K562 (cell line): ENCODE measurements at regions not wholly inside any gene's neighbourhood (a gene's known extent, or its start where the extent isn't known, plus 50 kb on each side); places are given as distances from the start of the nearest gene placed in this dataset.

Source experiments
- KDM5B ChIP-seq: fragments of 200-600 bp; sonication (generic); IDR thresholded peaks from 2 replicates; pipeline ENCODE4 v1.6.1; 2012; ENCODE audit warnings: low read depth, mild to moderate bottlenecking, moderate library complexity, low read length, control low read depth, inconsistent platforms; ENCODE audit not compliant: insufficient replicate concordance
- NBN ChIP-seq: fragments of 450-650 bp; IDR thresholded peaks from 2 replicates; pipeline ENCODE4 v1.6.1; 2016; ENCODE audit warnings: low read depth, mild to moderate bottlenecking
- SAP30 ChIP-seq: fragments of 200-600 bp; sonication (generic); IDR thresholded peaks from 2 replicates; pipeline ENCODE4 v1.6.1; 2012; ENCODE audit warnings: borderline replicate concordance, low read depth, mild to moderate bottlenecking, moderate library complexity, low read length, control low read depth, inconsistent platforms; ENCODE audit not compliant: insufficient read depth, poor library complexity, severe bottlenecking
- SIX5 ChIP-seq, 2 experiments: IDR thresholded peaks; 2 replicates each; pipeline ENCODE4 v1.6.1; 2011; ENCODE audit warnings: low read length in 2 of 2, borderline replicate concordance in 1 of 2, low read depth in 1 of 2, mild to moderate bottlenecking in 1 of 2, moderate library complexity in 1 of 2; ENCODE audit not compliant: insufficient read depth in 1 of 2
- SMAD3 ChIP-seq: fragments of 450-650 bp; formaldehyde crosslinking; conservative IDR thresholded peaks from 2 replicates; pipeline ENCODE4 v1.4.0; 2020; ENCODE audit warnings: mild to moderate bottlenecking
- TSC22D4 ChIP-seq: fragments of 450-650 bp; IDR thresholded peaks from 2 replicates; pipeline ENCODE4 v1.6.1; 2016; ENCODE audit warnings: missing genetic modification characterization, missing biosample characterization, control low read depth
- TF ChIP-seq, protein P1 (sequence below): fragments of 450-650 bp; IDR thresholded peaks from 2 replicates; pipeline ENCODE4 v1.6.1; 2017; ENCODE audit warnings: antibody characterized with exemption, mild to moderate bottlenecking

DNA sequence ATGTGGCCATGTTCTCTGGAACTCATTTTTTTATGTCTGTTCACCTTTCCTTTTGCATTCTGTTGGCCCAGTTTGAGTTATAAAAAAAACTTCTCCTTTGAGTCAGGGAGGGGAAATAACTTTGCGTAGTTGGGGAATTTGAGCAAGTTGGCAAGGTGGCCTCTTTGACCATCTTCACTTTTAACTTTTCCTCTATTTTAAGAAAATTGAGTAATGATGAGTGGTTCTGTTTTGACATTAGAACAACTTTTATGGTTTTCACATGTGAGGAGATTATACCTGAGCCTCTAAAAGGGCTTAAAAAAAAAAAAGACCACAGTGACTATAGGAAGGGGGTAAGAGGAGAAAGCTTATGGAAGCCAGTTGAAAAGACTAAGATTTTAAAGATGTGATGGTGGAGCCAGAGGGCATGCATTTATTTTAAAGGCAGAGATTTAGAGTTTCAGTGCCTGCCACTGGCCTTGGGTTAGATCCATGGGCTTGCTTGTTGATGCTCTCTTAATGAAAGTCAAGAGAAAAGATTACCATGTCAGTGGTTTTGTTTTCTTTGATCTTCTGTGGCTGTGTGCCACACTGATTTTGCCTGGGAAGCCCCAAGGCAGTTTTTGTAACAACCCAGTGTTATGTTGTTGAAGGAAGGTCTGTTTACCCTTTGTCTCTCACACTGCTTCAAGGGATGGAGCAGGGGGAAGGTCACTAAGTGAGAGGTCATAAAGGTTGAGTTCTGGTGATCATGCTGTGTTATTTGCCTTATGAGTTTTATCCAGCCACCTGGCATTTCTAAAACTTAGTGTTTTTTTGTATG is 219.7 kb upstream of the CD180 start (continued):
- TF ChIP-seq SAP30 (no peak), SMAD3 (no peak), SIX5 (IDR thresholded peaks at IDR 0.05; ENCODE audit: borderline replicate concordance in 1 of 2, insufficient read depth in 1 of 2, low read depth in 1 of 2, low read length in 2 of 2) (no peak), KDM5B (no peak), NBN (no peak), TSC22D4 (tag) (no peak)
- TF ChIP-seq, protein P1, sequence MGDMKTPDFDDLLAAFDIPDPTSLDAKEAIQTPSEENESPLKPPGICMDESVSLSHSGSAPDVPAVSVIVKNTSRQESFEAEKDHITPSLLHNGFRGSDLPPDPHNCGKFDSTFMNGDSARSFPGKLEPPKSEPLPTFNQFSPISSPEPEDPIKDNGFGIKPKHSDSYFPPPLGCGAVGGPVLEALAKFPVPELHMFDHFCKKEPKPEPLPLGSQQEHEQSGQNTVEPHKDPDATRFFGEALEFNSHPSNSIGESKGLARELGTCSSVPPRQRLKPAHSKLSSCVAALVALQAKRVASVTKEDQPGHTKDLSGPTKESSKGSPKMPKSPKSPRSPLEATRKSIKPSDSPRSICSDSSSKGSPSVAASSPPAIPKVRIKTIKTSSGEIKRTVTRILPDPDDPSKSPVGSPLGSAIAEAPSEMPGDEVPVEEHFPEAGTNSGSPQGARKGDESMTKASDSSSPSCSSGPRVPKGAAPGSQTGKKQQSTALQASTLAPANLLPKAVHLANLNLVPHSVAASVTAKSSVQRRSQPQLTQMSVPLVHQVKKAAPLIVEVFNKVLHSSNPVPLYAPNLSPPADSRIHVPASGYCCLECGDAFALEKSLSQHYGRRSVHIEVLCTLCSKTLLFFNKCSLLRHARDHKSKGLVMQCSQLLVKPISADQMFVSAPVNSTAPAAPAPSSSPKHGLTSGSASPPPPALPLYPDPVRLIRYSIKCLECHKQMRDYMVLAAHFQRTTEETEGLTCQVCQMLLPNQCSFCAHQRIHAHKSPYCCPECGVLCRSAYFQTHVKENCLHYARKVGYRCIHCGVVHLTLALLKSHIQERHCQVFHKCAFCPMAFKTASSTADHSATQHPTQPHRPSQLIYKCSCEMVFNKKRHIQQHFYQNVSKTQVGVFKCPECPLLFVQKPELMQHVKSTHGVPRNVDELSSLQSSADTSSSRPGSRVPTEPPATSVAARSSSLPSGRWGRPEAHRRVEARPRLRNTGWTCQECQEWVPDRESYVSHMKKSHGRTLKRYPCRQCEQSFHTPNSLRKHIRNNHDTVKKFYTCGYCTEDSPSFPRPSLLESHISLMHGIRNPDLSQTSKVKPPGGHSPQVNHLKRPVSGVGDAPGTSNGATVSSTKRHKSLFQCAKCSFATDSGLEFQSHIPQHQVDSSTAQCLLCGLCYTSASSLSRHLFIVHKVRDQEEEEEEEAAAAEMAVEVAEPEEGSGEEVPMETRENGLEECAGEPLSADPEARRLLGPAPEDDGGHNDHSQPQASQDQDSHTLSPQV = no peak
